OCI-LY1 (cell line): ENCODE measurements at regions not wholly inside any gene's neighbourhood (a gene's known extent, or its start where the extent isn't known, plus 50 kb on each side); places are given as distances from the start of the nearest gene placed in this dataset.

Source experiments
- H2AFZ ChIP-seq: fragments of 200-600 bp; sonication (generic), shearing (Covaris generic); 2 replicates; pipeline ENCODE4 v1.6.0; 2014; ENCODE audit warnings: antibody characterized with exemption, mild to moderate bottlenecking, low read length
- H3F3A ChIP-seq: fragments of 200-600 bp; sonication (generic), shearing (Covaris generic); 2 replicates; pipeline ENCODE4 v1.6.0; 2014; ENCODE audit warnings: mild to moderate bottlenecking, antibody characterized with exemption, low read length, moderate library complexity; ENCODE audit not compliant: insufficient read depth
- H3K27ac ChIP-seq: fragments of 200-600 bp; sonication (generic); 2 replicates; pipeline ENCODE4 v1.5.1; 2014; ENCODE audit warnings: low read length, mixed run types, mild to moderate bottlenecking, low read depth; ENCODE audit not compliant: poor library complexity, severe bottlenecking
- H3K27me3 ChIP-seq: fragments of 200-600 bp; sonication (generic); 2 replicates; pipeline ENCODE4 v1.6.0; 2014; ENCODE audit warnings: antibody characterized with exemption, mild to moderate bottlenecking, low read length, moderate library complexity; ENCODE audit not compliant: insufficient read depth
- H3K36me3 ChIP-seq: fragments of 200-600 bp; sonication (generic); 2 replicates; pipeline ENCODE4 v1.6.1; 2014; ENCODE audit warnings: mild to moderate bottlenecking, antibody characterized with exemption, low read length, moderate library complexity, mixed read lengths; ENCODE audit not compliant: insufficient read depth
- H3K4me1 ChIP-seq: fragments of 200-600 bp; sonication (generic); 2 replicates; pipeline ENCODE4 v1.5.1; 2014; ENCODE audit warnings: mild to moderate bottlenecking, low read length, moderate library complexity; ENCODE audit not compliant: insufficient read depth, severe bottlenecking
- H3K4me2 ChIP-seq: fragments of 200-600 bp; sonication (generic), shearing (Covaris generic); 2 replicates; pipeline ENCODE4 v1.6.1; 2014; ENCODE audit warnings: low read length
- H3K4me3 ChIP-seq: fragments of 200-600 bp; sonication (generic); 2 replicates; pipeline ENCODE4 v1.5.1; 2014; ENCODE audit warnings: low read length, low read depth, mild to moderate bottlenecking, mixed read lengths; ENCODE audit not compliant: poor library complexity, severe bottlenecking
- H3K79me2 ChIP-seq: fragments of 200-600 bp; shearing (Covaris generic); 2 replicates; pipeline ENCODE4 v1.6.1; 2016; ENCODE audit warnings: mixed run types, low read length, mixed read lengths; ENCODE audit not compliant: insufficient read depth
- H3K9ac ChIP-seq: fragments of 200-600 bp; sonication (generic), shearing (Covaris generic); 2 replicates; pipeline ENCODE4 v1.6.1; 2014; ENCODE audit warnings: mild to moderate bottlenecking, low read length, mixed read lengths
- H3K9me2 ChIP-seq: fragments of 200-600 bp; sonication (generic), shearing (Covaris generic); 2 replicates; pipeline ENCODE4 v1.6.1; 2014; ENCODE audit warnings: low read depth, mild to moderate bottlenecking, low read length, mixed read lengths
- H3K9me3 ChIP-seq: fragments of 200-600 bp; shearing (Covaris generic); 2 replicates; pipeline ENCODE4 v1.6.1; 2014; ENCODE audit warnings: low read length, mixed read lengths
- H4K20me1 ChIP-seq: fragments of 200-600 bp; sonication (generic), shearing (Covaris generic); 2 replicates; pipeline ENCODE4 v1.6.0; 2016; ENCODE audit warnings: mild to moderate bottlenecking, low read length; ENCODE audit not compliant: insufficient read depth
- CTCF ChIP-seq: fragments of 200-600 bp; sonication (generic), shearing (Covaris generic); IDR thresholded peaks from 2 replicates; pipeline ENCODE4 v1.5.1; 2017; ENCODE audit warnings: mild to moderate bottlenecking, antibody characterized with exemption, low read length, moderate library complexity, mixed read lengths
- EZH2 ChIP-seq: fragments of 200-600 bp; sonication (generic), shearing (Covaris generic); IDR thresholded peaks from 2 replicates; pipeline ENCODE4 v1.8.0; 2017; ENCODE audit warnings: borderline replicate concordance, mixed run types, mild to moderate bottlenecking, antibody characterized with exemption, low read length, moderate library complexity, mixed read lengths

GRCh38 chr2:34365512-34365911 is 766.4 kb upstream of the FAM98A start:
- Histone ChIP-seq H3K4me2 (no peak overlapping the region), H3K9me3 (no peaks in the 10 kb centered on the region), H4K20me1 (no peaks in the 10 kb centered on the region), H3K36me3 (no peaks in the 10 kb centered on the region), H2AFZ (no peak overlapping the region), H3K27ac (no peak overlapping the region), H3K4me1 (no peaks in the 10 kb centered on the region), H3K9me2 (no peaks in the 10 kb centered on the region), H3K79me2 (no peaks in the 10 kb centered on the region), H3K27me3 (no peaks in the 10 kb centered on the region), H3K9ac (no peak overlapping the region), H3K4me3 (no peak overlapping the region), H3F3A (no peaks in the 10 kb centered on the region)
- TF ChIP-seq EZH2 (no peak), CTCF (no peak)

GRCh38 chr2:34353509-34354113 is 754.5 kb upstream of the FAM98A start:
- no peak overlapping the region for H2AFZ ChIP-seq
- H3K27ac ChIP-seq, result no peak overlapping the region
- TF ChIP-seq EZH2, result no peak
- TF ChIP-seq CTCF, result no peak
- no peak overlapping the region for H3K9ac ChIP-seq
- no peaks in the 10 kb centered on the region for H3K9me3 ChIP-seq
- H3K27me3 ChIP-seq, result no peaks in the 10 kb centered on the region
- H3K9me2 ChIP-seq, result no peaks in the 10 kb centered on the region
- no peak overlapping the region for H3K4me3 ChIP-seq
- H3K4me2 ChIP-seq, result no peak overlapping the region
- H3K36me3 ChIP-seq, result no peaks in the 10 kb centered on the region
- H3K4me1 ChIP-seq, result no peaks in the 10 kb centered on the region
- no peaks in the 10 kb centered on the region for H3K79me2 ChIP-seq
- H3F3A ChIP-seq, result no peaks in the 10 kb centered on the region
- H4K20me1 ChIP-seq, result no peaks in the 10 kb centered on the region

- H3K4me1 ChIP-seq, result no peaks in the 10 kb centered on the region
- H4K20me1 ChIP-seq, result no peaks in the 10 kb centered on the region
- H3K27me3 ChIP-seq, result no peaks in the 10 kb centered on the region
- H3F3A ChIP-seq, result no peaks in the 10 kb centered on the region
- H2AFZ ChIP-seq, result no peak overlapping the region
- TF ChIP-seq EZH2 (no peak), CTCF (no peak)
- H3K9me2 ChIP-seq, result no peaks in the 10 kb centered on the region
- no peak overlapping the region for H3K27ac ChIP-seq
- no peak overlapping the region for H3K4me2 ChIP-seq
- H3K36me3 ChIP-seq, result no peaks in the 10 kb centered on the region
- H3K4me3 ChIP-seq, result no peak overlapping the region
- H3K9me3 ChIP-seq, result no peaks in the 10 kb centered on the region
- H3K79me2 ChIP-seq, result no peaks in the 10 kb centered on the region
- H3K9ac ChIP-seq, result no peak overlapping the region
Measured at GRCh38 chr2:34349527-34349926, 750.4 kb upstream of the FAM98A start.
